Fibroblast of skin of right biceps (primary cell): ENCODE measurements at regions not wholly inside any gene's neighbourhood (a gene's known extent, or its start where the extent isn't known, plus 50 kb on each side); places are given as distances from the start of the nearest gene placed in this dataset.
"Not testable (repeated sequence)": the region's sequence is repeated elsewhere in the genome, so short reads cannot be mapped to it uniquely, and the experiment has no call there.

Experiments
- DNase-seq: peaks from one replicate; pipeline ENCODE4 v3.0.0-alpha.2; 2013

DNA sequence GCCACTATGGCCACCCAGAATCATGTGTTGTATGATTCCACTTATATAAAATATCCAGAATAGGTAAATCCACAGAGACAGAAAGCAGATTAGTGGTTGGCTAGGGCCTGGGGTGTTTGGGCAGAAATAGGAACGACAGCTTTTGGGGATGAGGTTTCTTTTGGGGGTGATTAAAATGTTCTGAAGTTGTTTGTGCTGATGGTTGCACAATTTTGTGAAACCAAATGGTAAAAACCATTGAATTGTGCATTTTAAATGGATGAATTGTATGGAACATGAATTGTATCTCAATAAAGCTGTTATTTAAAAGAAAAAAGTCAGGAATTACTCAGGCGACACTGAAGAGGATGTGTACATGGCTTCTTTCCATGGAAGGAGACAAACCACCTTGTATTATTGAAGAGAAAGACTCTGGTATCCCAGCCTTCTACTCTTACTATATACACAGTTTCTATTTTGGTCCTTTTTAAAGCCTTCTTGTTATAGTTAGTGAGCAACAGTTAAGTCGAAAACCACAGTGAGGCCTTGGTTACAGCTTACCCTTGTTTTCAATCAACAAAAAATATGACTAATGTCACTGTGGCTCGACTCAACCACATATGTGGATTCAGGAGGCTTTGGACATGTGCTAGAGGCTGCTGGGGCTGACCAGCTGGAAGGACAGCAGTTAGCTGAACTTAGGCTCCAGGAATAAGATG, 57.1 kb upstream of the KMT2E start:
- DNase-seq = peak; percentile 89

DNA sequence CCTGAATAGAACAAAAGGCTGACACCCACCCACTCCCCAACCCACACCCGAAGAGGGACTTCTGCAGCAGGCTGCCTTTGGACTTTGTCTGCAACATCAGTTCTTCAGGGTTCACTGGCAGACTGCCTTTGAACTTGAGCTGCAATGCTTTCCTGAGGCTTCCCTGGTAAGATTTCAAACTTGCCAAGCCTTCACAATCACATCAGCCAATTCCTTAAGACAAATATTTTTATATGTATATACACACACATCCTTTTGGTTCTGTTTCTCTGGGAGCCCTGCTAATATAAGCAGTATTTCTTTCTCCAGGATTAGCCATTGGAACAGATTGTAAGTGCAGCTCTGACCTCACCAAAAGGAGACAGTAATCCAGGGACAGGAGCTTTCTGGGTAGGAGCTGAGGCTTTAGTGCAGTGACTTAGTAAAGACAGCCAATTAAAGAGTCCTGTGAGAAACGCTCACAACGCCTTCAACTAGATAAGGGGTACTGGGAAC, 55.6 kb upstream of the KMT2E start:
- no peak for DNase-seq

GRCh38 chr7:104959483-104959882, 54.5 kb upstream of the KMT2E start:
- DNase-seq = not testable (repeated sequence)

DNA sequence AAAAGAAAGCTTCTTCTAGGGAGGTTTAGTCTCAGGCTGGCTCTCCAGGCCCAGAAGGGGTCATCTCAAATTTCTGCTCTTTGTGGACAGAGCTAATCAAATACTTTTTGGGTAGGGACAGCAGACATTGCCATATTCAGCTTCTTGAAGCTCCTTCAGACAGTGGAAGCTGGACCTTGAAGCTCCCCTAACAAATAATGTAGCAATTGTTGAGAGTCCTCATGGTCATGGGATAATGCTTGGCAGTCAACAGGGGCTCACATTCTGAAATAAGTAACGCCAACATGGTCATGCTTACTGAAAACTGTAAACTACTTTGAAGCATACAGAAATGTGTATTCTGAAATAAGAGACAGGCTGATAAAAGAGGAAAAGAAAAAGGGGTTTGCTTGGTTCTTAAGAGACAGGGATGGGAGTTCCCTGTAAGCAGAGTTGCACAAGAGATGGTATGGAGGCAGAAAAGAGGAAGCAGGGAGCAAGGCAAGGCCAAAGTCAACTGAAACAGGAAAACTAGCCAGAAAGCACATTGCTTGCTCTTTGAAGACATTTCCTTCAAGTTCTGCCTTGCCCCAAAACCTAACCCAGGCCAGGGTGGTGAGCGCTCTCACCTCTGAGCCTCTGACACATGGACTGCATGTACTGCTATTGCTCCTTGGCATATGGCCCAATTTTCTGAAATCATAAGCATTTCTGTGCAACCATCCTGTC, 53.1 kb upstream of the KMT2E start:
- DNase-seq = peak; percentile 35

DNA sequence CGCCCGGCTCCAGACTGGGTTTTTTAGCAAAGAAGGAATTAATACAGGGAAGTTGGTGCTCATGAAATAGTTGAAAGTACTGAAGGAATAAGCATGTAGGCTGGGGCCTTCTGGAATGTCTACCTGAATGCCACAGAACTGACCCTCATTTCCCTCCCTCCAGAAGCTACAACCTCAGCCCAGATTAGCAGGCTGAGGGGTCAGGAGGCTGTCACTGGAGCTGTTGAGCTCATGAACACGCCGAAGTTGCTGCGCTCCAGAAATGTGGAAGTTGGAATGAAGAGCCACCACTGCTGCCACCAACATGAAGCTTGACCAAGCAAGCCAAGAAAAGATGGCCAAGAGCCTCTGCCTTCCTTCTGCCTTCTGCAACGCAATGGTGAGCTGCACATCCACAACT, 52.2 kb upstream of the KMT2E start:
- no peak for DNase-seq

DNA sequence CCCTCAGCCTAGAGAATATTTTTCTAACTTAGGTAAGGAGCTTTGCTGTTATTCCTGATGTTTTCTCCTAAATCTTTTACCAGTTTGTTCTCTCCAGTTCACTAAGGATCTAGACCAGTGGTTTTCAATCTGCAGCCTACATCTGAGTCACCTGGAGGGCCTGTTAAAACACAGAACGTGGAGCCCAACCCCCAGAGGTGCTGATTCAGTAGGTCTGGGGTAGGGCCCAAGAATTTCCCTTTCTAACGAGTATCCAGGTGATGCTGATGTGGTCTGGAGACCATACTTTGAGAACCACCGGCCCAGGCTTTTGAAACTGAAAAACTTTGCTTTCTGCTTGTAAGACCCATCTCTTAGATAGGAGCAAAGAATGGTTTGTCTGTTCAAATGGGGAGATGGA, 51.2 kb upstream of the KMT2E start:
- DNase-seq = no peak

- no peak for DNase-seq
Observed at GRCh38 chr7:104963378-104963990, 50.5 kb upstream of the KMT2E start.

GRCh38 chr7:104963991-104964385, 50.0 kb upstream of the KMT2E start:
- peak; percentile 46 for DNase-seq
